ENCODE measurements at regions not wholly inside any gene's neighbourhood (a gene's known extent, or its start where the extent isn't known, plus 50 kb on each side); places are given as distances from the start of the nearest gene placed in this dataset.
"Not testable (repeated sequence)": the region's sequence is repeated elsewhere in the genome, so short reads cannot be mapped to it uniquely, and the experiment has no call there.

DNA sequence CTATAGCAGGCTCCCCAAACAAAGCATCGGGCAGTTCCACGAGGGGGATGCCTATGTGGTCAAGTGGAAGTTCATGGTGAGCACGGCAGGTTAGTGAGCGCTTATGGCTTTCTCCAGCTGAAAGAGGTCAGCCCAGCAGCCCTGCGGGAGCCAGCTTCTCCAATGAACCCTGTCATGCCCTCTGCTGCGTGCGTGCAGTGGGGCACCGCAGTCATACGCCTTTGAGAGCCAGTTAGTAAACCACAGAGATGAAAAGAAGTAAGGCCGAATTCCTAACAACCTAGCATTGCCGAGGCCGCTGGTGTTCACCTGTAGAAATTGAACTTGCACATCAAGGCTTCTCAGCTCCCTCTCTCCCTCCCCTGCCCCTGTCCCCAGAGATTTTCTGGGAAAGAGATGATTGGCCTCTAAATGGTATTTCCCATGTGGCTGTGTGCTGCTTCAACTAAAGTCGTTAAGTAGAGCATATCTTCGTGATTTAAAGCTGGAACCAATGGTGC, 75.1 kb upstream of the LYZL2 start:
- TF ChIP-seq, protein P1, sequence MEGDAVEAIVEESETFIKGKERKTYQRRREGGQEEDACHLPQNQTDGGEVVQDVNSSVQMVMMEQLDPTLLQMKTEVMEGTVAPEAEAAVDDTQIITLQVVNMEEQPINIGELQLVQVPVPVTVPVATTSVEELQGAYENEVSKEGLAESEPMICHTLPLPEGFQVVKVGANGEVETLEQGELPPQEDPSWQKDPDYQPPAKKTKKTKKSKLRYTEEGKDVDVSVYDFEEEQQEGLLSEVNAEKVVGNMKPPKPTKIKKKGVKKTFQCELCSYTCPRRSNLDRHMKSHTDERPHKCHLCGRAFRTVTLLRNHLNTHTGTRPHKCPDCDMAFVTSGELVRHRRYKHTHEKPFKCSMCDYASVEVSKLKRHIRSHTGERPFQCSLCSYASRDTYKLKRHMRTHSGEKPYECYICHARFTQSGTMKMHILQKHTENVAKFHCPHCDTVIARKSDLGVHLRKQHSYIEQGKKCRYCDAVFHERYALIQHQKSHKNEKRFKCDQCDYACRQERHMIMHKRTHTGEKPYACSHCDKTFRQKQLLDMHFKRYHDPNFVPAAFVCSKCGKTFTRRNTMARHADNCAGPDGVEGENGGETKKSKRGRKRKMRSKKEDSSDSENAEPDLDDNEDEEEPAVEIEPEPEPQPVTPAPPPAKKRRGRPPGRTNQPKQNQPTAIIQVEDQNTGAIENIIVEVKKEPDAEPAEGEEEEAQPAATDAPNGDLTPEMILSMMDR (conservative IDR thresholded peaks at IDR 0.05; ENCODE audit: low read length), result not testable (repeated sequence)
- TF ChIP-seq EZH2phosphoT487 (IDR thresholded peaks at IDR 0.05; ENCODE audit: borderline replicate concordance), result not testable (repeated sequence)
